Natural killer cell (primary cell): ENCODE measurements at regions not wholly inside any gene's neighbourhood (a gene's known extent, or its start where the extent isn't known, plus 50 kb on each side); places are given as distances from the start of the nearest gene placed in this dataset.

ENCODE experiments used
- ATAC-seq, 3 donors: fragments of 150-1000 bp in 2 of 3; fragments of 200-7000 bp in 1 of 3; cut with Tn5 transposase; 1 replicate in 1 of 3; 2 replicates in 2 of 3; pipeline ENCODE4 v1.10.0; 2021; ENCODE audit warnings: mild to moderate bottlenecking in 2 of 3, moderate library complexity in 2 of 3
- DNase-seq, 2 donors: peaks; one replicate each; pipeline versions ENCODE4 v3.0.0 to v3.0.0-alpha.2; 2013 to 2021; ENCODE audit warnings: mixed read lengths in 1 of 2
- H3K27ac ChIP-seq: one replicate; pipeline ENCODE4 v1.5.1; 2013; ENCODE audit warnings: mild to moderate bottlenecking, low read length
- H3K27me3 ChIP-seq: one replicate; pipeline ENCODE4 v1.6.1; 2013; ENCODE audit warnings: low read length; ENCODE audit not compliant: control insufficient read depth, insufficient read depth
- H3K36me3 ChIP-seq: one replicate; pipeline ENCODE4 v1.6.1; 2013; ENCODE audit warnings: low read length; ENCODE audit not compliant: control insufficient read depth, insufficient read depth
- H3K4me1 ChIP-seq: one replicate; pipeline ENCODE4 v1.6.1; 2013; ENCODE audit warnings: low read length; ENCODE audit not compliant: control insufficient read depth, insufficient read depth
- H3K4me3 ChIP-seq: one replicate; pipeline ENCODE4 v1.5.1; 2013; ENCODE audit warnings: low read length
- H3K9me3 ChIP-seq: one replicate; pipeline ENCODE4 v1.6.1; 2013; ENCODE audit warnings: low read length; ENCODE audit not compliant: control insufficient read depth, insufficient read depth
- H3K27ac Mint-ChIP-seq, 2 donors: one replicate each; pipeline ENCODE4 v1.8.0; 2022; ENCODE audit warnings: mild to moderate bottlenecking in 2 of 2, mixed read lengths in 2 of 2, moderate library complexity in 1 of 2
- H3K27me3 Mint-ChIP-seq, 2 donors: one replicate each; pipeline ENCODE4 v1.8.0; 2022; ENCODE audit warnings: low read depth in 2 of 2, mixed read lengths in 2 of 2
- H3K36me3 Mint-ChIP-seq: one replicate; pipeline ENCODE4 v1.8.0; 2022; ENCODE audit warnings: mixed read lengths
- H3K4me1 Mint-ChIP-seq, 2 donors: one replicate each; pipeline ENCODE4 v1.8.0; 2022; ENCODE audit warnings: mixed read lengths in 2 of 2
- H3K4me3 Mint-ChIP-seq: one replicate; pipeline ENCODE4 v1.8.0; 2022; ENCODE audit warnings: mild to moderate bottlenecking, moderate library complexity, mixed read lengths
- H3K9me3 Mint-ChIP-seq, 2 donors: one replicate each; pipeline ENCODE4 v1.8.0; 2022; ENCODE audit warnings: mixed read lengths in 2 of 2
- CTCF ChIP-seq: fragments of 200-600 bp; IDR thresholded peaks from one replicate; pipeline ENCODE4 v1.8.0; 2022; ENCODE audit warnings: antibody characterized with exemption
- WGBS: methylation state at CpG from one replicate; pipeline ENCODE4 v1.1.7; 2013; ENCODE audit warnings: missing lambda C conversion rate; ENCODE audit not compliant: insufficient coverage; 5-methylcytosine and 5-hydroxymethylcytosine counted together
- intact Hi-C: fragments of 100-400 bp; cut with micrococcal nuclease; formaldehyde crosslinking; loops from one replicate; pipeline ENCODE4 v1.14.2; 2022

- Histone ChIP-seq H3K27me3 (no peaks in the 10 kb centered on the region), H3K4me3 (no peak overlapping the region), H3K9me3 (peaks cover 5% of the 10 kb centered on the region), H3K27ac (no peak overlapping the region), H3K4me1 (no peaks in the 10 kb centered on the region), H3K36me3 (no peaks in the 10 kb centered on the region)
- intact Hi-C loops: no loop called here
- 100% methylated on average over 1 of the region's 1 CpG for WGBS
- TF ChIP-seq CTCF: no peak
- DNase-seq (no peak), ATAC-seq (no peak)
- Mint-ChIP-seq H3K27ac (no peak overlapping the region), H3K4me3 (no peak overlapping the region), H3K9me3 (peaks cover 3 to 4% of the 10 kb centered on the region in 2 donors), H3K27me3 (no peaks in the 10 kb centered on the region), H3K36me3 (no peaks in the 10 kb centered on the region), H3K4me1 (no peaks in the 10 kb centered on the region)
Measured at GRCh38 chr9:81369121-81369520, 320.2 kb downstream of the TLE1 start.

- TF ChIP-seq CTCF: no peak
- H3K4me1 Mint-ChIP-seq: no peaks in the 10 kb centered on the region
- peaks cover 7 to 13% of the 10 kb centered on the region in 2 donors for H3K9me3 Mint-ChIP-seq
- 82% methylated on average over 6 of the region's 6 CpGs for WGBS
- H3K4me3 Mint-ChIP-seq: no peak overlapping the region
- H3K4me3 ChIP-seq: no peak overlapping the region
- no peak for DNase-seq
- H3K27ac Mint-ChIP-seq: no peak overlapping the region
- peaks cover 6% of the 10 kb centered on the region for H3K9me3 ChIP-seq
- intact Hi-C loops: no loop called here
- no peaks in the 10 kb centered on the region for H3K27me3 ChIP-seq
- no peaks in the 10 kb centered on the region for H3K27me3 Mint-ChIP-seq
- no peaks in the 10 kb centered on the region for H3K4me1 ChIP-seq
- no peaks in the 10 kb centered on the region for H3K36me3 ChIP-seq
- peaks cover 8% of the 10 kb centered on the region for H3K36me3 Mint-ChIP-seq
- ATAC-seq: no peak
- no peak overlapping the region for H3K27ac ChIP-seq
Measured at GRCh38 chr9:81363916-81364480, 325.3 kb downstream of the TLE1 start.

GRCh38 chr9:81361296-81361695, 328.1 kb downstream of the TLE1 start:
- no peak overlapping the region for H3K4me3 Mint-ChIP-seq
- peaks cover 5 to 11% of the 10 kb centered on the region in 2 donors for H3K9me3 Mint-ChIP-seq
- H3K36me3 ChIP-seq: no peaks in the 10 kb centered on the region
- peaks cover 6% of the 10 kb centered on the region for H3K9me3 ChIP-seq
- no peak overlapping the region for H3K27ac ChIP-seq
- ATAC-seq (no peak), DNase-seq (no peak)
- intact Hi-C loops: no loop called here
- H3K27ac Mint-ChIP-seq: no peak overlapping the region
- H3K27me3 Mint-ChIP-seq: no peaks in the 10 kb centered on the region
- peaks cover 8% of the 10 kb centered on the region for H3K36me3 Mint-ChIP-seq
- no peak overlapping the region for H3K4me3 ChIP-seq
- no peaks in the 10 kb centered on the region for H3K4me1 Mint-ChIP-seq
- TF ChIP-seq CTCF: no peak
- WGBS: 90% methylated on average over 1 of the region's 2 CpGs
- no peaks in the 10 kb centered on the region for H3K4me1 ChIP-seq
- no peaks in the 10 kb centered on the region for H3K27me3 ChIP-seq

- Histone ChIP-seq H3K27me3 (no peaks in the 10 kb centered on the region), H3K4me3 (no peak overlapping the region), H3K27ac (no peak overlapping the region), H3K4me1 (no peaks in the 10 kb centered on the region), H3K36me3 (no peaks in the 10 kb centered on the region), H3K9me3 (peaks cover 2% of the 10 kb centered on the region)
- Mint-ChIP-seq H3K27ac (no peak overlapping the region), H3K27me3 (no peaks in the 10 kb centered on the region), H3K9me3 (peaks cover 4 to 7% of the 10 kb centered on the region in 2 donors), H3K36me3 (peaks cover 7% of the 10 kb centered on the region), H3K4me3 (no peak overlapping the region), H3K4me1 (no peaks in the 10 kb centered on the region)
- WGBS: no CpG with 5 or more reads among the region's 2 CpGs
- DNase-seq (no peak), ATAC-seq (no peak)
- TF ChIP-seq CTCF: no peak
- intact Hi-C loops: no loop called here
Measured at GRCh38 chr9:81351166-81351565, 338.2 kb downstream of the TLE1 start.
